ENCODE measurements at regions not wholly inside any gene's neighbourhood (a gene's known extent, or its start where the extent isn't known, plus 50 kb on each side); places are given as distances from the start of the nearest gene placed in this dataset.
A peak's percentile ranks its signal among the peaks of the same experiment; 100 is the strongest.
"Not testable (repeated sequence)": the region's sequence is repeated elsewhere in the genome, so short reads cannot be mapped to it uniquely, and the experiment has no call there.

GRCh38 chr22:46026899-46027210 lies 49.9 kb upstream of the WNT7B start:
- no peak for DNase-seq (ENCODE audit: low read depth)

GRCh38 chr22:46027211-46028105 lies 50.5 kb upstream of the WNT7B start:
- DNase-seq (ENCODE audit: low read depth): no peak

- DNase-seq (ENCODE audit: low read depth): no peak
Measured at GRCh38 chr22:46028106-46028991, 51.4 kb upstream of the WNT7B start.

DNA sequence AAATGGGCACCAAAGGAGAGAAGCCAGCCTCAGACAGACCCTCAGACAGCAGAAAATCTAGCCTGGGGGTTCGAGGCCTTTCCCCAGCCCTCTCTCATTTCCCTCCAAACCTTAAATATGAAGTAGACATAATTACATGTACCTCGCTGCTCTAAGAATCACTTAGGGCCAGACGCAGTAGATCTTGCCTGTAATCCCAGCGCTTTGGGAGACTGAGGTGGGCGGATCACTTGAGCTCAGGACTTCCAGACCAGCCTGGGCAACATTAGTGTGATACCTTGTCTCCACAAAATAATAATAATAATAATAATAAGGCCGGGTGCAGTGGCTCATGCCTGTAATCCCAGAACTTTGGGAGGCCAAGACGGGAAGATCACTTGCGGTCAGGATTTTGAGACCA lies 52.1 kb upstream of the WNT7B start:
- no peak for DNase-seq (ENCODE audit: low read depth)

DNA sequence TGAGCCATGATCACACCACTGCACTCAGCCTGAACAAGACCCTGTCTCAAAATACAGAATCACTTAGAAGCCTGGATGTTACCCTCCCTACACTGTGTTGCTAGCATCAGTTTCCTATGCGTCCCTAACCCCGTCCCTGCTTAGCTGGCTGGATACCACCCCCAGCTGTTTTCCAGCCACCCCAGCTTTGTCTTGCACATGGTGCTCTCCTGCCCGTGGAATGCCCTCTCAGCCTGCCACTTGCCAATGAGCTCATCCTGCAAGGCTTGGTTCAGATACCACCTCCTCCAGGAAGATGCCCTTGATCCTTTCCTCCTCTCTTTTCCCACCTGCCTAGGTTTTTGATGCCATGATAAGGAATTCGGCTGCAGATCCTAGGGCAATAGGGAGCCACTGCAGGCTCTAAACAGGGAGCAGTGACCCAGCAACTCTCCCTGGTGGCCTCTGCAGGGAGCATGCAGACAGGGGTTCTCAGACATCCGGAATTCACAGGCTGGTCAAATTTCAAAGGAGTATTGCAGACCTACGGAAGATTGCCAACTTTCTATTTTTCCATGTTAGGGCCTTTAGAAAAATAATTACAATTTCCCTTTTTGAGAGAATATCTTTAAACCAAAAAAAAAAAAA lies 52.7 kb upstream of the WNT7B start:
- no peak for DNase-seq (ENCODE audit: low read depth)

GRCh38 chr22:46030231-46030880 lies 53.4 kb upstream of the WNT7B start:
- no peak for DNase-seq (ENCODE audit: low read depth)

DNA sequence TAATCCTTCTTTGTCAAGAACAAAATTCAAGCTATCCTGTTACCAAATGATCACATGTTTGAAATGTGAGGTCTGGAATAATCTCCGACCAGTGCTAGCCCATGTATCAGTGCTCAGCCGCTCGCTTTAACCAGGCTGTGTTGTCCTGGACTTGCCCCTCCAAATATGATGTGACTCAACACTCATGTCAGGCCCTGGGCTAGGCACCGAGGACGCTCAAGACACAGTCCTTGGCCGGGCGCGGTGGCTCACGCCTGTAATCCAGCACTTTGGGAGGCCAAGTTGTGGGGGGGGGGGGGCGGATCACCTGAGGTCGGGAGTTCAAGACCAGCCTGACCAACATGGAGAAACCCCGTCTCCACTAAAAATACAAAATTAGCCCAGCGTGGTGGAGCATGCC lies 54.1 kb upstream of the WNT7B start:
- no peak for DNase-seq (ENCODE audit: low read depth)

- no peak for DNase-seq (ENCODE audit: low read depth)
Measured at GRCh38 chr22:46031557-46031956, 54.6 kb upstream of the WNT7B start.

- no peak for DNase-seq (ENCODE audit: low read depth)
Measured at GRCh38 chr22:46031965-46032851, 55.2 kb upstream of the WNT7B start.

- DNase-seq (ENCODE audit: low read depth): no peak
Measured at GRCh38 chr22:46033256-46034200, 56.6 kb upstream of the WNT7B start.

DNA sequence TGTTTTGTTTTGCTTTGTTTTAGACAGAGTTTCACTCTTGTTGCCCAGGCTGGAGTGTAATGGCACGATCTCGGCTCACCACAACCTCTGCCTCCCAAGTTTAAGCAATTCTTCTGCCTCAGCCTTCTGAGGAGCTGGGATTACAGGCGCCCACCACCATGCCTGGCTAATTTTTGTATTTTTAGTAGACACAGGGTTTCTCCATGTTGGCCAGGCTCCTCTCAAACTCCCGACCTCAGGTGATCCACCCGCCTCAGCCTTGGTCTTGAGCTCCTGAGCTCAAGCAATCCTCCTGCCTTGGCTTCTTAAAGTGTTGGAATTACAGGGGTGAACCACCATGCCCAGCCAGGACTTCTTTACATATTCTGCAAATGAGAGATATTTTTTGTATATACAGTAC lies 57.5 kb upstream of the WNT7B start:
- not testable (repeated sequence) for DNase-seq (ENCODE audit: low read depth)

GRCh38 chr22:46035380-46035741 lies 58.4 kb upstream of the WNT7B start:
- DNase-seq (ENCODE audit: low read depth): no peak

DNA sequence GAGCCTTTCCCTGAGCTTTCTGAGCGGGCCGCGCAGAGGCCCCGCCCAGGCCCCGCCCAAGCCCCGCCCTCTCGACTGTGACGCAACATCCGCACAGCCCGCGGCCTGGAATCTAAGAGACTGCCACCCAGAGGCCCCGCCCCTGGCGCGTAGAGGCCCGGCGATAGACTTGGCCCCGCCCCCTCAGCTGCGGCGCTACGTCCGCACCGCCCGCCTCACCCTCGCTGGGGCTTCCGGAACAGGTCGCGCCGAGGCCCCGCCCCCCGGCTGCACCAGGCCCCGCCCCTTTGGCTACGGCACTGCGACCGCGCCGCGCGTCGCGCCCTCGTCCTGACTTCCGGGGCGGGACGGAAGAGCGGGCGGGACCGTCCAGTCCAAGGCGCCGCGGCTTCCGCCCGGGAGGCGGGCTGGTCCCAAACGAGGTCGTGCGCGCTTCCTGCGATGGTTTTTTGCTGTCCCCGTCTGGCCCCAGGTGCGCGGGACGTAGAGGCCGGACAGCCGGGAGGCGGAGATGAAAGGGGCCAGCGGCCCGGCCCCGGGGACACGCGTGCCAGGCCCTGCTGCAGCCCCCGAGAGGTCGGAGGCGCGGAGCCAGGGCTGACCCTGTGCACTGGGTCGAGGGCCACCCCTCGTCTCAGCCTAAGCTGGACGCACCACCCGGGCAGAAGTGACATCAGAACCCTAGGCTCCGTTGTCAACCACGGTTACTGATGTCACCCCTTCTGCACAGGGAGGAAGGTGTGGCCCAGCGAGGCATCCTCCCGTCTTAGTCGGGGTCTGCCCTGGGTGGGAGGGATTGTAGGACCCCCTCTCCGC lies 59.0 kb upstream of the WNT7B start:
- peak; percentile 99 for DNase-seq (ENCODE audit: low read depth)

GRCh38 chr22:46036558-46037408 lies 59.8 kb upstream of the WNT7B start:
- peak; percentile 42 for DNase-seq (ENCODE audit: low read depth)

DNA sequence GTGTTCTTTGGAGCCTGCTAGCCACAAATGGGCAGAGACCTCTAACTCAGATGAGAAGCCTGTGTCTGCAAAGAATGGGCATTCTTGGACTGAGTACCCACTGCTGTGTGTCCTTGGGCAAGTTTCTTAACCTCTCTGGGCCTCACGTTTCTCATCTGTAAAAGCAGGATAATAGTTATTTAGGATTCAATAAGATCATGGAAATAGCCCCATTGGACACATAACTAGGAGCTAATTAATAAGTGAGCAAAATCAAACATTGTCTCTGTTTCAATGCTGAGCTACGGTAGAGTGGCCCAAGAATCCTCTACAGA lies 61.2 kb upstream of the WNT7B start:
- no peak for DNase-seq (ENCODE audit: low read depth)

- DNase-seq (ENCODE audit: low read depth): no peak
Measured at GRCh38 chr22:46038516-46039430, 61.8 kb upstream of the WNT7B start.

- no peak for DNase-seq (ENCODE audit: low read depth)
Measured at GRCh38 chr22:46039535-46039934, 62.6 kb upstream of the WNT7B start.
